Keratinocyte (primary cell): ENCODE measurements at regions not wholly inside any gene's neighbourhood (a gene's known extent, or its start where the extent isn't known, plus 50 kb on each side); places are given as distances from the start of the nearest gene placed in this dataset.

Source experiments
- EZH2 ChIP-seq: IDR thresholded peaks from one replicate; pipeline ENCODE4 v1.6.1; 2012; ENCODE audit warnings: inconsistent platforms, mild to moderate bottlenecking, low read length, moderate library complexity
- TF ChIP-seq, protein P1 (sequence below), 3 experiments: IDR thresholded peaks in 1 of 3; conservative IDR thresholded peaks in 1 of 3; optimal IDR thresholded peaks in 1 of 3; 2 replicates in 2 of 3; 3 replicates in 1 of 3; pipeline versions ENCODE3 to v1.5.1; 2011; ENCODE audit warnings: low read length in 3 of 3, mild to moderate bottlenecking in 3 of 3, moderate library complexity in 2 of 3, control low read depth in 1 of 3, inconsistent platforms in 1 of 3; ENCODE audit not compliant: insufficient read depth in 2 of 3; ENCODE audit errors: extremely low read depth in 1 of 3

DNA sequence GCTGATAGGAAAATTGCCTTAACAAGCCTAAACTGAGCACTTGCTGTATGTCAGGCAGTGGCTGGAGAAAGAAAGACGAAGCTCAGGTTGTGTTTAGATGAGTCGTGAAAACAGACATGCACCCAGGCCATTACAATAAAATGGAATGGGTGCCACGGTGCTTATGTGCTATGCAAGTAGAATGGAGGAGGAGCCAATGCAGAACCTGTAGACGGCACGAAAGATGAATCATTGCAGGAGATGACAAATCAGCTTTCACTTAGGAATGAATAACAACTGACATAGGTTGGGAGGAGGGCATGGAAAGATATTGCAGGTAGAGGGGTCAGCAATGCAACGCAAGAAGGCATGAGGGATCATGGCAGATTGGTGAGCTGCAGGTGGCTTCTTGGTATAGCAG is 61.2 kb upstream of the ARHGAP21 start:
- TF ChIP-seq EZH2: no peak
- TF ChIP-seq, protein P1, sequence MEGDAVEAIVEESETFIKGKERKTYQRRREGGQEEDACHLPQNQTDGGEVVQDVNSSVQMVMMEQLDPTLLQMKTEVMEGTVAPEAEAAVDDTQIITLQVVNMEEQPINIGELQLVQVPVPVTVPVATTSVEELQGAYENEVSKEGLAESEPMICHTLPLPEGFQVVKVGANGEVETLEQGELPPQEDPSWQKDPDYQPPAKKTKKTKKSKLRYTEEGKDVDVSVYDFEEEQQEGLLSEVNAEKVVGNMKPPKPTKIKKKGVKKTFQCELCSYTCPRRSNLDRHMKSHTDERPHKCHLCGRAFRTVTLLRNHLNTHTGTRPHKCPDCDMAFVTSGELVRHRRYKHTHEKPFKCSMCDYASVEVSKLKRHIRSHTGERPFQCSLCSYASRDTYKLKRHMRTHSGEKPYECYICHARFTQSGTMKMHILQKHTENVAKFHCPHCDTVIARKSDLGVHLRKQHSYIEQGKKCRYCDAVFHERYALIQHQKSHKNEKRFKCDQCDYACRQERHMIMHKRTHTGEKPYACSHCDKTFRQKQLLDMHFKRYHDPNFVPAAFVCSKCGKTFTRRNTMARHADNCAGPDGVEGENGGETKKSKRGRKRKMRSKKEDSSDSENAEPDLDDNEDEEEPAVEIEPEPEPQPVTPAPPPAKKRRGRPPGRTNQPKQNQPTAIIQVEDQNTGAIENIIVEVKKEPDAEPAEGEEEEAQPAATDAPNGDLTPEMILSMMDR (optimal IDR thresholded peaks at IDR 0.05 in 1 of 3, IDR thresholded peaks at IDR 0.05 in 1 of 3, conservative IDR thresholded peaks at IDR 0.05 in 1 of 3; ENCODE audit: extremely low read depth in 1 of 3, insufficient read depth in 2 of 3, low read length in 3 of 3): no peak
